CD8-positive, alpha-beta memory T cell (primary cell): ENCODE measurements at regions not wholly inside any gene's neighbourhood (a gene's known extent, or its start where the extent isn't known, plus 50 kb on each side); places are given as distances from the start of the nearest gene placed in this dataset.

Source experiments
- CTCF ChIA-PET: fragments of 350-600 bp; sonication (Branson Sonifier 250); formaldehyde crosslinking; loops from one replicate; lab custom pipeline; 2021; ENCODE audit warnings: antibody characterized with exemption; lab: Charles Lee
- POLR2A ChIA-PET: fragments of 350-600 bp; sonication (Branson Sonifier 250); formaldehyde crosslinking; loops from one replicate; lab custom pipeline; 2021; ENCODE audit warnings: antibody characterized with exemption; lab: Charles Lee
- DNase-seq, 5 donors: peaks; one replicate each; pipeline versions ENCODE4 v3.0.0 to v3.0.0-alpha.2; 2020 to 2022; ENCODE audit warnings: mixed read lengths in 1 of 5
- H3K27ac ChIP-seq: one replicate; pipeline ENCODE4 v1.7.0; 2013; ENCODE audit warnings: low read depth, mild to moderate bottlenecking, low read length, moderate library complexity
- H3K27me3 ChIP-seq: 2 replicates; pipeline ENCODE4 v1.7.0; 2013; ENCODE audit warnings: low read length, mild to moderate bottlenecking; ENCODE audit not compliant: insufficient read depth, poor library complexity, severe bottlenecking
- H3K36me3 ChIP-seq: 2 replicates; pipeline ENCODE4 v1.7.0; 2013; ENCODE audit warnings: mild to moderate bottlenecking, low read length, moderate library complexity; ENCODE audit not compliant: insufficient read depth
- H3K4me1 ChIP-seq: 2 replicates; pipeline ENCODE4 v1.7.0; 2013; ENCODE audit warnings: mild to moderate bottlenecking, low read length, moderate library complexity; ENCODE audit not compliant: insufficient read depth
- H3K4me3 ChIP-seq: 2 replicates; pipeline ENCODE4 v1.7.0; 2013; ENCODE audit warnings: mild to moderate bottlenecking, low read length
- H3K9me3 ChIP-seq: 2 replicates; pipeline ENCODE4 v1.7.0; 2013; ENCODE audit warnings: mild to moderate bottlenecking, low read length
- H3K27ac Mint-ChIP-seq, 8 donors: one replicate each; pipeline ENCODE4 v1.8.0; 2020 to 2021; ENCODE audit warnings: mixed read lengths in 8 of 8, mild to moderate bottlenecking in 6 of 8, inconsistent platforms in 3 of 8, moderate library complexity in 3 of 8
- H3K27me3 Mint-ChIP-seq, 2 donors: one replicate each; pipeline ENCODE4 v1.8.0; 2020 to 2021; ENCODE audit warnings: mixed read lengths in 2 of 2, mild to moderate bottlenecking in 1 of 2, moderate library complexity in 1 of 2
- H3K36me3 Mint-ChIP-seq, 3 donors: one replicate each; pipeline ENCODE4 v1.8.0; 2020 to 2021; ENCODE audit warnings: mixed read lengths in 3 of 3, inconsistent platforms in 1 of 3, mild to moderate bottlenecking in 1 of 3
- H3K4me1 Mint-ChIP-seq, 3 donors: one replicate each; pipeline ENCODE4 v1.8.0; 2020 to 2021; ENCODE audit warnings: mixed read lengths in 3 of 3, inconsistent platforms in 1 of 3, mild to moderate bottlenecking in 1 of 3
- H3K4me3 Mint-ChIP-seq, 7 donors: one replicate each; pipeline ENCODE4 v1.8.0; 2020 to 2021; ENCODE audit warnings: mixed read lengths in 7 of 7, mild to moderate bottlenecking in 6 of 7, moderate library complexity in 4 of 7, inconsistent platforms in 2 of 7
- H3K9me3 Mint-ChIP-seq, 5 donors: one replicate each; pipeline ENCODE4 v1.8.0; 2020 to 2022; ENCODE audit warnings: mixed read lengths in 5 of 5, mild to moderate bottlenecking in 3 of 5, moderate library complexity in 2 of 5, inconsistent platforms in 1 of 5

GRCh38 chr1:208335371-208336136, 91.4 kb upstream of the PLXNA2 start:
- H3K4me1 Mint-ChIP-seq = no peaks in the 10 kb centered on the region
- no peak overlapping the region for H3K27ac Mint-ChIP-seq
- H3K9me3 ChIP-seq = no peaks in the 10 kb centered on the region
- no peak overlapping the region for H3K27ac ChIP-seq
- H3K4me3 ChIP-seq = no peak overlapping the region
- H3K27me3 ChIP-seq = peaks cover 5% of the 10 kb centered on the region
- no peaks in the 10 kb centered on the region for H3K4me1 ChIP-seq
- H3K36me3 Mint-ChIP-seq = no peaks in the 10 kb centered on the region
- H3K4me3 Mint-ChIP-seq = no peak overlapping the region
- DNase-seq = no peak
- no peaks in the 10 kb centered on the region for H3K9me3 Mint-ChIP-seq
- H3K27me3 Mint-ChIP-seq = peaks cover 30 to 38% of the 10 kb centered on the region in 2 donors
- ChIA-PET CTCF (no interaction called here), POLR2A (no interaction called here)
- H3K36me3 ChIP-seq = no peaks in the 10 kb centered on the region

GRCh38 chr1:208336137-208336518, 91.9 kb upstream of the PLXNA2 start:
- H3K27ac ChIP-seq = no peak overlapping the region
- Mint-ChIP-seq H3K36me3 (no peaks in the 10 kb centered on the region), H3K27ac (no peak overlapping the region), H3K4me1 (no peaks in the 10 kb centered on the region), H3K27me3 (peaks cover 30 to 36% of the 10 kb centered on the region in 2 donors), H3K4me3 (no peak overlapping the region), H3K9me3 (no peaks in the 10 kb centered on the region)
- no peaks in the 10 kb centered on the region for H3K9me3 ChIP-seq
- H3K36me3 ChIP-seq = no peaks in the 10 kb centered on the region
- no peak overlapping the region for H3K4me3 ChIP-seq
- H3K4me1 ChIP-seq = no peaks in the 10 kb centered on the region
- peaks cover 5% of the 10 kb centered on the region for H3K27me3 ChIP-seq
- DNase-seq = no peak
- ChIA-PET CTCF (no interaction called here), POLR2A (no interaction called here)

- DNase-seq = no peak
- ChIA-PET POLR2A (no interaction called here), CTCF (no interaction called here)
- Mint-ChIP-seq H3K36me3 (no peaks in the 10 kb centered on the region), H3K27me3 (peaks cover 23 to 33% of the 10 kb centered on the region in 2 donors), H3K4me1 (no peaks in the 10 kb centered on the region), H3K27ac (no peak overlapping the region), H3K9me3 (no peaks in the 10 kb centered on the region), H3K4me3 (no peak overlapping the region)
- Histone ChIP-seq H3K27me3 (peaks cover 8% of the 10 kb centered on the region), H3K27ac (no peak overlapping the region), H3K4me3 (no peak overlapping the region), H3K4me1 (no peaks in the 10 kb centered on the region), H3K36me3 (no peaks in the 10 kb centered on the region), H3K9me3 (no peaks in the 10 kb centered on the region)
Observed at GRCh38 chr1:208339911-208340310, 95.7 kb upstream of the PLXNA2 start.

- ChIA-PET CTCF (no interaction called here), POLR2A (no interaction called here)
- Histone ChIP-seq H3K4me1 (no peaks in the 10 kb centered on the region), H3K9me3 (no peaks in the 10 kb centered on the region), H3K27ac (no peak overlapping the region), H3K27me3 (peaks cover 3% of the 10 kb centered on the region), H3K4me3 (no peak overlapping the region), H3K36me3 (no peaks in the 10 kb centered on the region)
- Mint-ChIP-seq H3K27me3 (peaks cover 11 to 14% of the 10 kb centered on the region in 2 donors), H3K4me3 (no peak overlapping the region), H3K4me1 (no peaks in the 10 kb centered on the region), H3K36me3 (no peaks in the 10 kb centered on the region), H3K27ac (no peak overlapping the region), H3K9me3 (no peaks in the 10 kb centered on the region)
- DNase-seq = no peak
Observed at GRCh38 chr1:208343226-208343625, 99.0 kb upstream of the PLXNA2 start.

GRCh38 chr1:208344202-208344857, 100.1 kb upstream of the PLXNA2 start:
- DNase-seq = no peak
- H3K27ac ChIP-seq = no peak overlapping the region
- no peaks in the 10 kb centered on the region for H3K9me3 ChIP-seq
- peaks cover 3% of the 10 kb centered on the region for H3K27me3 ChIP-seq
- Mint-ChIP-seq H3K27ac (no peak overlapping the region), H3K9me3 (no peaks in the 10 kb centered on the region), H3K27me3 (peaks cover 4 to 5% of the 10 kb centered on the region in 2 donors), H3K4me1 (no peaks in the 10 kb centered on the region), H3K36me3 (no peaks in the 10 kb centered on the region), H3K4me3 (no peak overlapping the region)
- POLR2A ChIA-PET = no interaction called here
- no peaks in the 10 kb centered on the region for H3K36me3 ChIP-seq
- H3K4me1 ChIP-seq = no peaks in the 10 kb centered on the region
- H3K4me3 ChIP-seq = no peak overlapping the region
- CTCF ChIA-PET = no interaction called here

GRCh38 chr1:208347191-208347590, 103.0 kb upstream of the PLXNA2 start:
- Mint-ChIP-seq H3K4me3 (no peak overlapping the region), H3K36me3 (no peaks in the 10 kb centered on the region), H3K27ac (no peak overlapping the region), H3K4me1 (no peaks in the 10 kb centered on the region), H3K9me3 (no peaks in the 10 kb centered on the region), H3K27me3 (peaks cover 0 to 5% of the 10 kb centered on the region in 2 donors)
- no peaks in the 10 kb centered on the region for H3K36me3 ChIP-seq
- H3K27me3 ChIP-seq = peaks cover 3% of the 10 kb centered on the region
- H3K9me3 ChIP-seq = no peaks in the 10 kb centered on the region
- H3K4me3 ChIP-seq = no peak overlapping the region
- H3K27ac ChIP-seq = no peak overlapping the region
- no peaks in the 10 kb centered on the region for H3K4me1 ChIP-seq
- DNase-seq = no peak
- CTCF ChIA-PET = no interaction called here
- POLR2A ChIA-PET = no interaction called here

GRCh38 chr1:208349694-208350330, 105.6 kb upstream of the PLXNA2 start:
- Histone ChIP-seq H3K27me3 (peaks cover under 1% of the 10 kb centered on the region), H3K4me3 (no peak overlapping the region), H3K27ac (no peak overlapping the region), H3K36me3 (no peaks in the 10 kb centered on the region), H3K9me3 (no peaks in the 10 kb centered on the region), H3K4me1 (no peaks in the 10 kb centered on the region)
- Mint-ChIP-seq H3K27me3 (peaks cover 0 to 1% of the 10 kb centered on the region in 2 donors), H3K27ac (peak overlapping the region in 1 of 8 donors; percentile 26), H3K4me3 (no peak overlapping the region), H3K4me1 (no peaks in the 10 kb centered on the region), H3K36me3 (no peaks in the 10 kb centered on the region), H3K9me3 (no peaks in the 10 kb centered on the region)
- CTCF ChIA-PET = no interaction called here
- no peak for DNase-seq
- POLR2A ChIA-PET = no interaction called here

GRCh38 chr1:208350815-208351214, 106.6 kb upstream of the PLXNA2 start:
- CTCF ChIA-PET = interaction anchor here (1.1 kb wide), 1 partner anchor 34 kb away, joined by 3 read pairs; no protein-coding TSS in a partner anchor
- Mint-ChIP-seq H3K4me3 (no peak overlapping the region), H3K4me1 (no peaks in the 10 kb centered on the region), H3K36me3 (no peaks in the 10 kb centered on the region), H3K27ac (no peak overlapping the region), H3K27me3 (peaks cover 0 to 1% of the 10 kb centered on the region in 2 donors), H3K9me3 (no peaks in the 10 kb centered on the region)
- no peak for DNase-seq
- Histone ChIP-seq H3K4me3 (no peak overlapping the region), H3K27me3 (no peaks in the 10 kb centered on the region), H3K27ac (no peak overlapping the region), H3K4me1 (no peaks in the 10 kb centered on the region), H3K36me3 (no peaks in the 10 kb centered on the region), H3K9me3 (no peaks in the 10 kb centered on the region)
- POLR2A ChIA-PET = no interaction called here
